SK-N-MC (cell line): ENCODE measurements at regions not wholly inside any gene's neighbourhood (a gene's known extent, or its start where the extent isn't known, plus 50 kb on each side); places are given as distances from the start of the nearest gene placed in this dataset.
A peak's percentile ranks its signal among the peaks of the same experiment; 100 is the strongest.

Experiments
- DNase-seq: peaks from one replicate; pipeline ENCODE4 v3.0.0-alpha.2; 2011; ENCODE audit warnings: low read depth, low spot score
- H3K27ac ChIP-seq: fragments of 200-600 bp; sonication (generic); 2 replicates; pipeline ENCODE4 v1.5.1; 2016; ENCODE audit warnings: mixed run types
- H3K36me3 ChIP-seq: fragments of 200-600 bp; sonication (generic); 2 replicates; pipeline ENCODE4 v1.6.1; 2017; ENCODE audit warnings: antibody characterized with exemption, low read length, mixed read lengths; ENCODE audit not compliant: insufficient read depth
- H3K4me3 ChIP-seq: fragments of 200-600 bp; sonication (generic); 2 replicates; pipeline ENCODE4 v1.5.1; 2016
- H3K9ac ChIP-seq: fragments of 200-600 bp; sonication (generic); 2 replicates; pipeline ENCODE4 v1.8.0; 2017; ENCODE audit warnings: mixed run types, mixed read lengths; ENCODE audit not compliant: insufficient read length
- H3K9me3 ChIP-seq: fragments of 200-600 bp; sonication (generic); 2 replicates; pipeline ENCODE4 v1.6.1; 2017; ENCODE audit warnings: low read depth, mild to moderate bottlenecking, antibody characterized with exemption, low read length, moderate library complexity, mixed read lengths
- EZH2 ChIP-seq: fragments of 200-600 bp; sonication (generic); IDR thresholded peaks from one replicate; pipeline ENCODE4 v1.6.1; 2017; ENCODE audit warnings: antibody characterized with exemption
- FOXP2 ChIP-seq: optimal IDR thresholded peaks from 2 replicates; pipeline ENCODE3; 2011; ENCODE audit warnings: mild to moderate bottlenecking, moderate library complexity; ENCODE audit not compliant: insufficient read depth; ENCODE audit errors: extremely low read length, control extremely low read depth
- POLR2AphosphoS5 ChIP-seq: IDR thresholded peaks from 2 replicates; pipeline ENCODE4 v1.6.1; 2012; ENCODE audit warnings: mild to moderate bottlenecking, low read depth, low read length, borderline replicate concordance

DNA sequence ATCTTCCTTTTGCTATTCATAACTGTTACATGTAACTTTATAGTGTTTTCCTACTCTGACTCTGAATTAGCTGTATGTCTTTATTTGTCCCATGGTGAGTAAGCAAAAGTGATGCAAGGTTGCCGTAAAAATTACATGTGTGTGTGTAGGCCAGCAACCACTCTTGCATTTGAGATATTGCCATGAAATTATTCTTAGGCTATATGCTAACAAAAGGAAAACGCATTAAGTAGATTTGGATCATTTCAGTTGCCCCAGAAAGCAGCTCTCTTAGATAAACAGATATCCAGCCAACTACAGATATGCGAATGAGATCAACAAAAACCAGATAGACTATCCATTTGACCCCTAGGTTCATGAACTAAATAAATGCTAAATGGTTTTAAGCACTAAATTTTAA is 73.6 kb downstream of the CYLC2 start:
- Histone ChIP-seq H3K4me3 (no peak overlapping the region), H3K36me3 (no peaks in the 10 kb centered on the region), H3K9ac (no peak overlapping the region), H3K9me3 (no peaks in the 10 kb centered on the region), H3K27ac (peak overlapping the region; percentile 22; the same call in 1 of the 2 replicates)
- DNase-seq, result no peak
- TF ChIP-seq FOXP2 (peak; percentile 30), POLR2AphosphoS5 (no peak)

GRCh38 chr9:103078581-103078980 is 83.4 kb downstream of the CYLC2 start:
- H3K36me3 ChIP-seq, result no peaks in the 10 kb centered on the region
- no peak for DNase-seq
- H3K27ac ChIP-seq, result no peak overlapping the region
- no peaks in the 10 kb centered on the region for H3K9me3 ChIP-seq
- no peak overlapping the region for H3K4me3 ChIP-seq
- TF ChIP-seq POLR2AphosphoS5, result no peak
- no peak for TF ChIP-seq FOXP2
- TF ChIP-seq EZH2, result no peak
- no peak overlapping the region for H3K9ac ChIP-seq

GRCh38 chr9:103082494-103082893 is 87.4 kb downstream of the CYLC2 start:
- no peaks in the 10 kb centered on the region for H3K9me3 ChIP-seq
- H3K9ac ChIP-seq, result no peak overlapping the region
- no peak overlapping the region for H3K4me3 ChIP-seq
- no peaks in the 10 kb centered on the region for H3K36me3 ChIP-seq
- TF ChIP-seq FOXP2 (no peak), EZH2 (no peak), POLR2AphosphoS5 (no peak)
- no peak for DNase-seq
- H3K27ac ChIP-seq, result no peak overlapping the region

DNA sequence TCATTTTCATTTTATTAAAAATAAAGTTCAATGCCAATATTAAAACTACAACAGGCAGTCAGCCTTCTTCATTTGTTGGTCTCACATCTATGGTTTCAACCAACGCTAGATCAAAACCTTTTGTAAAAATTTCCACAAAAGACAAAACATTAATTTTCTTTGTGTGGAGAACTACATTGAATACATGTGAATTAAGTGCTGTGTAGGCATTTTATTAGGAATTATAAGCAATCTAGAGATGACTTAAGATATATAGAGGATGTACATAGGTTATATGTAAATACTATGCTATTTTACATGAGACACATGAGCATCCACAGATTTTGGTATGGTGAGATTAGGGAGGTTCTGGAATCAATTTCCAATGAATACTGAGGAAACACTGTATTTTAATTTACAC is 94.2 kb downstream of the CYLC2 start:
- no peak for DNase-seq
- H3K9ac ChIP-seq, result no peak overlapping the region
- H3K36me3 ChIP-seq, result no peaks in the 10 kb centered on the region
- H3K27ac ChIP-seq, result no peak overlapping the region
- TF ChIP-seq POLR2AphosphoS5, result no peak
- no peak for TF ChIP-seq EZH2
- no peak for TF ChIP-seq FOXP2
- no peak overlapping the region for H3K4me3 ChIP-seq
- no peaks in the 10 kb centered on the region for H3K9me3 ChIP-seq

GRCh38 chr9:103104101-103104500 is 109.0 kb downstream of the CYLC2 start:
- H3K36me3 ChIP-seq, result no peaks in the 10 kb centered on the region
- TF ChIP-seq EZH2 (no peak), POLR2AphosphoS5 (no peak), FOXP2 (no peak)
- H3K27ac ChIP-seq, result no peak overlapping the region
- DNase-seq, result no peak
- H3K4me3 ChIP-seq, result no peak overlapping the region
- no peaks in the 10 kb centered on the region for H3K9me3 ChIP-seq
- no peak overlapping the region for H3K9ac ChIP-seq

GRCh38 chr9:103116246-103116645 is 121.1 kb downstream of the CYLC2 start:
- no peak for DNase-seq
- Histone ChIP-seq H3K4me3 (no peak overlapping the region), H3K27ac (no peak overlapping the region), H3K9me3 (no peaks in the 10 kb centered on the region), H3K36me3 (no peaks in the 10 kb centered on the region), H3K9ac (no peak overlapping the region)
- TF ChIP-seq EZH2 (no peak), POLR2AphosphoS5 (no peak), FOXP2 (no peak)

- TF ChIP-seq POLR2AphosphoS5 (no peak), FOXP2 (no peak), EZH2 (no peak)
- peaks cover 5% of the 10 kb centered on the region for H3K9me3 ChIP-seq
- no peak overlapping the region for H3K27ac ChIP-seq
- H3K36me3 ChIP-seq, result no peaks in the 10 kb centered on the region
- H3K4me3 ChIP-seq, result no peak overlapping the region
- no peak for DNase-seq
- H3K9ac ChIP-seq, result no peak overlapping the region
Observed at GRCh38 chr9:103126494-103126893, 131.4 kb downstream of the CYLC2 start.

- Histone ChIP-seq H3K4me3 (no peak overlapping the region), H3K27ac (no peak overlapping the region), H3K9ac (no peak overlapping the region), H3K36me3 (no peaks in the 10 kb centered on the region), H3K9me3 (no peaks in the 10 kb centered on the region; the same call in 1 of the 2 replicates)
- DNase-seq, result no peak
- TF ChIP-seq POLR2AphosphoS5, result no peak
- no peak for TF ChIP-seq FOXP2
- no peak for TF ChIP-seq EZH2
Observed at GRCh38 chr9:103139891-103140290, 144.8 kb downstream of the CYLC2 start.

DNA sequence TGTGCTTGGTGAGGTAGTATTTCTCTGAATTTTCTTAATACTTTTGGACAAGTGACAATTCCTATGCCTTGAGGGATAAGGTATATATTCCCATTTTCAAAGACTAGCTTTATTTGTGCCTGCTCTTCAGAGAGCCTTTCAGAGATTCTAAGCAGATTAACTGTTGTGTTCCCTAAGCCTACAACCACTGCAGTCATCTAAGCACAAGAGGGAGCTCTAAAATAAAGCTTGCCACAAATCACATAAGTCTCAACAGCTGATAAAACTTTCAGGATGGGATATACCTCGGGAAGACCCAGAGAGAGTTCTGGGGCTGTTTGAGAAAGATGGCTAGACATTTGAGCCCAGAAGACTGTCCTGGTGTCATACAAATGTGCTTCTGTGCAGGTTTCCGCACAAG is 157.3 kb downstream of the CYLC2 start:
- Histone ChIP-seq H3K27ac (no peak overlapping the region), H3K36me3 (no peaks in the 10 kb centered on the region), H3K9me3 (no peaks in the 10 kb centered on the region), H3K4me3 (no peak overlapping the region), H3K9ac (no peak overlapping the region)
- no peak for DNase-seq
- TF ChIP-seq FOXP2 (no peak), POLR2AphosphoS5 (no peak), EZH2 (no peak)
